Bronchial epithelial cell (primary cell): ENCODE measurements at regions not wholly inside any gene's neighbourhood (a gene's known extent, or its start where the extent isn't known, plus 50 kb on each side); places are given as distances from the start of the nearest gene placed in this dataset.

Experiments used
- DNase-seq: peaks from one replicate; pipeline ENCODE4 v3.0.0-alpha.2; 2010; ENCODE audit warnings: low read depth
- FAIRE-seq: peaks from 2 replicates; lab custom pipeline; 2011; peaks lifted over from hg19 to GRCh38; lab: Jason Lieb, UNC
- H3K27me3 ChIP-seq: 2 replicates; pipeline ENCODE4 v1.5.1; 2011; ENCODE audit warnings: low read length; ENCODE audit not compliant: control insufficient read depth, insufficient read depth
- H3K36me3 ChIP-seq: 2 replicates; pipeline ENCODE4 v1.5.1; 2011; ENCODE audit warnings: low read length; ENCODE audit not compliant: control insufficient read depth, insufficient read depth
- H3K4me3 ChIP-seq: 2 replicates; pipeline ENCODE4 v1.5.1; 2011; ENCODE audit warnings: mild to moderate bottlenecking, low read depth, low read length, control low read depth
- CTCF ChIP-seq: IDR thresholded peaks from 2 replicates; pipeline ENCODE4 v1.5.1; 2011; ENCODE audit warnings: mild to moderate bottlenecking, moderate library complexity, low read length, control low read depth, inconsistent platforms; ENCODE audit not compliant: insufficient read depth, severe bottlenecking

- FAIRE-seq (no peak), DNase-seq (no peak)
- H3K4me3 ChIP-seq: no peak overlapping the region
- TF ChIP-seq CTCF: no peak
- H3K36me3 ChIP-seq: no peaks in the 10 kb centered on the region
- no peaks in the 10 kb centered on the region for H3K27me3 ChIP-seq
Observed at GRCh38 chr1:5231541-5232315, 577.3 kb downstream of the AJAP1 start.

GRCh38 chr1:5227114-5227513 is 572.7 kb downstream of the AJAP1 start:
- H3K27me3 ChIP-seq: no peaks in the 10 kb centered on the region
- FAIRE-seq (no peak), DNase-seq (no peak)
- H3K36me3 ChIP-seq: no peaks in the 10 kb centered on the region
- H3K4me3 ChIP-seq: no peak overlapping the region
- TF ChIP-seq CTCF: no peak

- no peak for FAIRE-seq
- no peaks in the 10 kb centered on the region for H3K27me3 ChIP-seq
Observed at GRCh38 chr1:5225707-5226704, 571.6 kb downstream of the AJAP1 start.

GRCh38 chr1:5223206-5223605 is 568.8 kb downstream of the AJAP1 start:
- Histone ChIP-seq H3K36me3 (no peaks in the 10 kb centered on the region), H3K27me3 (no peaks in the 10 kb centered on the region), H3K4me3 (no peak overlapping the region)
- TF ChIP-seq CTCF: no peak
- DNase-seq (no peak), FAIRE-seq (no peak)

More at GRCh38 chr1:5225707-5226704, 571.6 kb downstream of the AJAP1 start:
- TF ChIP-seq CTCF: no peak
- Histone ChIP-seq H3K4me3 (no peak overlapping the region), H3K36me3 (no peaks in the 10 kb centered on the region)
- no peak for DNase-seq

GRCh38 chr1:5222626-5223025 is 568.2 kb downstream of the AJAP1 start:
- H3K27me3 ChIP-seq: no peaks in the 10 kb centered on the region
- no peak overlapping the region for H3K4me3 ChIP-seq
- no peak for TF ChIP-seq CTCF
- no peaks in the 10 kb centered on the region for H3K36me3 ChIP-seq
- FAIRE-seq: no peak
- no peak for DNase-seq
